ENCODE measurements at regions not wholly inside any gene's neighbourhood (a gene's known extent, or its start where the extent isn't known, plus 50 kb on each side); places are given as distances from the start of the nearest gene placed in this dataset.

DNA sequence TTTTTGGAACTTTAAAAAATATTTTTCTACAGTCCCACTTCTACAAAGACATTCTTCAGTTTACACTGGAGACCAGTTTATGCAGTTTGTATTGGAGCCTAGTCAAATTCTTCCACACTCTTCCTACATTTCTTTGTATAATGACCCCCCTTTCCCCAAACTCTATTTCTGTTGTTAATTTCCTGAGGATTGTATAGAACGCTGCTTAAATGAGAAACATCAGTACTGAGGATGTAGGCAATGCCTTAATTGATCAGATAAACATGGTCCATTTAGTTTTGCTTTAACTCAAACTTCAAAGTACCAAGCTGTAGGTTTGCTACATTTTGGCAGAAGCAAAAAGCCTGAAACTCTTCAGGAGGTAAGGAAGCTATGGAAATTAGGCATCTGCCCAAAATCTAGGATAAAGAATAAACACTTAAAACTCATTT lies 155.5 kb downstream of the SLC7A11 start:
- no peak overlapping the region for H3K27ac ChIP-seq
- H3K9me3 ChIP-seq: peaks cover 20% of the 10 kb centered on the region
- H3K36me3 ChIP-seq: peaks cover 54% of the 10 kb centered on the region
- H3K4me1 ChIP-seq: peaks cover 19% of the 10 kb centered on the region
- no peaks in the 10 kb centered on the region for H3K27me3 ChIP-seq
- H3K9ac ChIP-seq: no peak overlapping the region
- no peaks in the 10 kb centered on the region for H4K20me1 ChIP-seq
- TF ChIP-seq Cebpa-rat (IDR thresholded peaks at IDR 0.05): no peak
- no peak overlapping the region for H3K4me2 ChIP-seq
- no peak overlapping the region for H3K4me3 ChIP-seq

DNA sequence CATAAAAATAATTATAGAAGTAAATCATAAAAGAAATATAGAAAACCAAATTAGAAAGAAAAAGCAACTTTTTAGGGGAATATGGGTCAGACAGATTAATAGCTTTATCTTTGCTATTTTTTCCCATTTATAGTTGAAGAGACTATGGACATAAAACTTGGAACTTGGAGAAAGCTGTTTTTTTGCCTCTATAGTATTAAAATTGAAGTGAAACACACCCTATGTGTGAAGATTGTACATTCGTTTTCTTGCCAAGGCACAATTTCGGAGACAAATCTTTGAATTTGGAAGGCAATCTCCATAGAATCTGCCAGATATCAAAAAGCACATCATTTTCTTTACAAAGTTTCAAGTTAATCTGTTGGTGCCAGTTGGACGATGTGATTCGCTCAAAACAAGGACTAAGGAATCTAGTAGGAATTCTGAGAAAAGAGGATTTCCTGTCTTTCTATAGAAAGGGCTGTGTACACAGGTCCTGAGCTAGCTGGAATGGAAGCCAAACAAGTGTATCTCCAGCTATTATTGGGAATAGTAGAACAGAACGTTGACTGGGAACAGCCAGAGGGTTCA lies 156.3 kb downstream of the SLC7A11 start:
- no peak overlapping the region for H3K27ac ChIP-seq
- no peaks in the 10 kb centered on the region for H3K27me3 ChIP-seq
- H3K9me3 ChIP-seq: peaks cover 20% of the 10 kb centered on the region
- TF ChIP-seq Cebpa-rat (IDR thresholded peaks at IDR 0.05): no peak
- H4K20me1 ChIP-seq: no peaks in the 10 kb centered on the region
- H3K4me1 ChIP-seq: peaks cover 11% of the 10 kb centered on the region
- H3K9ac ChIP-seq: no peak overlapping the region
- H3K4me2 ChIP-seq: no peak overlapping the region
- no peak overlapping the region for H3K4me3 ChIP-seq
- H3K36me3 ChIP-seq: peaks cover 52% of the 10 kb centered on the region

DNA sequence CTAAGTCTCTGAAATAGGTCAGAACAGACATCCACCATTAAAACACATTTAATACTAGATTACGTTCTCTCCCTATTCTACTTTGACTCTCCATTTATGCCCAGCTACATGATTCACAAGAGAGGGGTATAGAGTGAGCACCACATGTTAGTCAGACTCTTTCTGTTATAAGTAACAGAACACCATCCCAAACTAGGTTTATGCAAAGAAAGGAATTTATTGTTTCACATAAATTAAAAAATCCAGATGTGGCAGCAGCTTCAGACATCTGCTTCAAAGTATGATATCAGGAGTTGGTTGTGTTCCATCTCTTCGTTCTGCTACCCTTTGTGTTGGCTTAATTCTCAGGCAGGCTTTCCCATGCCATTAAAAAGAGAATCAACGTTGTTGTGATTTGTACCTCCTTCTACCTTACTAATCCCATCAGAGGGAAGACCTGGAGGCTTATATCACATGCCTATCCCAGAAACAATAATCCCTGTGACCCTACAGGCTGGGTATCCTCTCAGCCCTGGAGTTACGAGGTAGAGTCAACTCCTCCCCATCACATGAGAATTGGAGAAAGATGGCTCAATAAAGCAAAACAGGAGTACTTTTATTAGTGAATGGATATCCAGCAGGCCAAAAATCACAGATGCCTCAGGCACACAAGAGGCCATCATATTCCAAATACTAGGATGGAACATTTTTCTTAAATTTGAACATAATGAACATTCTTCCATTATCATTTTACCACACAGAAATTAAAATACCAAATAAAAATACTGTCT lies 163.2 kb downstream of the SLC7A11 start:
- Histone ChIP-seq H3K4me1 (no peaks in the 10 kb centered on the region), H3K4me3 (no peak overlapping the region), H3K9me3 (no peaks in the 10 kb centered on the region)

DNA sequence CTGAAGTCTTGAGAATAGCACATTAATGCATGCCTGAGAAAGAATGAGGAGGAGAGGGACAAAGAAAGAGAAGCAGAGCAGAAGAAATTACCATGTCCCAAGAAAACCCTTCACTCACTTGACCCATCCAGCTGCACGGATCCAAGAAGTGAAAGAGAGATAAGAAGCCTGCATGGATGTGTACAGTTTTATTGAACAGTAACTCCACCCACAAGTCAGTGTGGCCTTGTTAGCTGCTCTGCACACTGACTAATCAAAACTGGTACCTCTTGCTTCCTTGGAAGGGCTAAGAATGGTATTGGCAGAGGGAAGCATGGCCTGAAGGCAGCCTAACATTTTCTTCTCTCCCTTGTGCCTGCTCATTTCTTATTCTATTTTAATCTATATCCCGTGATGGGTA lies 163.9 kb downstream of the SLC7A11 start:
- H3K4me3 ChIP-seq: no peak overlapping the region
- H3K9ac ChIP-seq: no peak overlapping the region
- no peak for TF ChIP-seq Cebpa-rat (IDR thresholded peaks at IDR 0.05)
- H3K4me2 ChIP-seq: no peak overlapping the region
- H4K20me1 ChIP-seq: no peaks in the 10 kb centered on the region
- no peaks in the 10 kb centered on the region for H3K27me3 ChIP-seq
- H3K27ac ChIP-seq: no peak overlapping the region
- H3K36me3 ChIP-seq: peaks cover 35% of the 10 kb centered on the region; the same call in 1 of the 2 replicates
- no peaks in the 10 kb centered on the region for H3K4me1 ChIP-seq
- no peaks in the 10 kb centered on the region for H3K9me3 ChIP-seq

More for the DNA sequence above, 163.2 kb downstream of the SLC7A11 start:
- Histone ChIP-seq H3K36me3 (peaks cover 40% of the 10 kb centered on the region; the same call in 1 of the 2 replicates), H3K4me2 (no peak overlapping the region), H3K27me3 (no peaks in the 10 kb centered on the region), H3K9ac (no peak overlapping the region), H4K20me1 (no peaks in the 10 kb centered on the region), H3K27ac (no peak overlapping the region)
- no peak for TF ChIP-seq Cebpa-rat (IDR thresholded peaks at IDR 0.05)

DNA sequence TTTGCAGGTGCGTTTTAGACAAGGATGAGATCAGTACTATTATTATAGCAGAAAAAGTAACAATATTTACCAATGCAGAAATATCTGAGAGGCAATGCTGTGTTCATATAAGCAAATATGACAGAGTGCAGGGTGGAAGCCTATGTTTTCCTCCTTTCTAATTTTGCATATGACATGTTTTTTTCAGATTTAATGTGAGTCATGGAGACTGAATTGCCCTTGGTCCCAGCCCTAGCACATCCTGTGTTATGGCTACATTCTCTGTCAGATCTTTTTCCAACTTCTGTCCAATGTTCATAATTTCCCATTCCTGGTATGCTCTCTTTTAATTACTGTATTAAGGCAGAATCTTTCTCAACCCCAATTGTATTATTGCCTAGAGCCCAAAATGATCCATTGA lies 165.6 kb downstream of the SLC7A11 start:
- no peak overlapping the region for H3K27ac ChIP-seq
- TF ChIP-seq Cebpa-rat (IDR thresholded peaks at IDR 0.05): no peak
- H3K4me1 ChIP-seq: no peaks in the 10 kb centered on the region
- H3K27me3 ChIP-seq: no peaks in the 10 kb centered on the region
- H3K4me3 ChIP-seq: no peak overlapping the region
- no peaks in the 10 kb centered on the region for H3K9me3 ChIP-seq
- no peaks in the 10 kb centered on the region for H4K20me1 ChIP-seq
- no peak overlapping the region for H3K4me2 ChIP-seq
- H3K36me3 ChIP-seq: peaks cover 31% of the 10 kb centered on the region; the same call in 1 of the 2 replicates
- H3K9ac ChIP-seq: no peak overlapping the region

DNA sequence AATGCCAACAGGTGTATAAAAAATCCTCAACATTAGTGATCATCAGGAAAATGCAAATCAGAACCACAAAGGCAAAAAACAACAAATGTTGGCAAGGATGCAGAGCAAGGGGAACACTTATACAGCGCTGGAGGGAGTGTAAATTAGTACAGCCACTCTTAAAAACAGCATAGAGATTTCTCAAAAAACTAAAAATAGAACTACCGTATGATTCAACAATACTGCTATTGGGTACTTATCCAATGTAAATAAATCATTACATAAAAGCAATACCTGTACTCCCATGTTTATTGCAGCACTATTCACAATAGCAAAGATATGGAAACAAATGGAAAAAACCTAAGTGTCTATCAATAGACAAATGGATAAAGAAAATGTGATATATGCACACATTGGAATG lies 171.3 kb downstream of the SLC7A11 start:
- H3K27me3 ChIP-seq: no peaks in the 10 kb centered on the region
- no peak overlapping the region for H3K9ac ChIP-seq
- no peaks in the 10 kb centered on the region; the same call in 1 of the 2 replicates for H3K36me3 ChIP-seq
- no peak overlapping the region for H3K4me2 ChIP-seq
- H3K4me3 ChIP-seq: no peak overlapping the region
- TF ChIP-seq Cebpa-rat (IDR thresholded peaks at IDR 0.05): no peak
- peaks cover 7% of the 10 kb centered on the region for H3K9me3 ChIP-seq
- no peaks in the 10 kb centered on the region for H3K4me1 ChIP-seq
- H3K27ac ChIP-seq: no peak overlapping the region
- H4K20me1 ChIP-seq: no peaks in the 10 kb centered on the region

DNA sequence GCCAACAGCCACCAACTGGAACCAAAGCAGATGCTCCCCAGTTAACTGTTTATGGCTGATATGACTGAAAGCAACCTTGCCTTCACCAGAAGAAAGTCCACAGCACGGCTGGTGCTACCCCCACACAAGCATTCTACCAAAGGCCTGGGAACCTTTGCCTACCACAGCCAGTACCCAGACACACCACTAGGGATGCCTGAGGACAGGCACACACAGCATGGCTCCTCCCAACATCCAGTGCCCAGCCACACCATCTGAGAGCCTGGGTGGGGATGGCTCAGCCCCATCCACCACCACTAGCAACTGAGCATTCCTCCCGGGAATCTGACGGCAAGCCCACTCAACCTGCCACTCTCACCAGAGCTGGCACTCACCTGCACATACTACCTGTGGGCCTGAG lies 178.6 kb downstream of the SLC7A11 start:
- Histone ChIP-seq H4K20me1 (no peaks in the 10 kb centered on the region), H3K9me3 (peaks cover 23% of the 10 kb centered on the region), H3K4me2 (no peak overlapping the region), H3K27me3 (no peaks in the 10 kb centered on the region), H3K27ac (no peak overlapping the region), H3K36me3 (peaks cover 33% of the 10 kb centered on the region), H3K4me3 (no peak overlapping the region), H3K9ac (no peak overlapping the region), H3K4me1 (no peaks in the 10 kb centered on the region)
- TF ChIP-seq Cebpa-rat (IDR thresholded peaks at IDR 0.05): no peak

DNA sequence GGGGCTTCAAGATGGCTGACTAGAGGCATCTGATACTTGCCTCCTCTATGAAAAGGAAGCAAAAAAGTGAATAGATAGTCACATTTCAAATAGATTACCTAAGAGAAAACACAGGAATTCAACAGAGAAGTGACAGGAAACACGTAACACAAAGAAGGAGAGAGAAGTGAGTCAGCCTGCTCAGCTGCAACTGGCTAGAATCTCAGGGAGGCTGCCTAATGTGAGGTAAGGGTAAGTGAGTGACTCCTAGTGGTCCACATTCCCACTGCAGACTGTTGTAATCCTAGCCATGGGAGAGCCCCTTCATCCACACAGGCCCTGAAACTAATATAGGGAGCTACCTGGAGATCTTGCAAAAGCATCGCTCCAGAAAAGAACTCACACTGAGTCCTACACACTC lies 179.2 kb downstream of the SLC7A11 start:
- Histone ChIP-seq H3K4me2 (no peak overlapping the region), H3K4me3 (no peak overlapping the region), H3K36me3 (peaks cover 33% of the 10 kb centered on the region), H3K27ac (no peak overlapping the region), H3K9me3 (peaks cover 23% of the 10 kb centered on the region), H3K4me1 (no peaks in the 10 kb centered on the region), H4K20me1 (no peaks in the 10 kb centered on the region), H3K27me3 (no peaks in the 10 kb centered on the region), H3K9ac (no peak overlapping the region)
- no peak for TF ChIP-seq Cebpa-rat (IDR thresholded peaks at IDR 0.05)

DNA sequence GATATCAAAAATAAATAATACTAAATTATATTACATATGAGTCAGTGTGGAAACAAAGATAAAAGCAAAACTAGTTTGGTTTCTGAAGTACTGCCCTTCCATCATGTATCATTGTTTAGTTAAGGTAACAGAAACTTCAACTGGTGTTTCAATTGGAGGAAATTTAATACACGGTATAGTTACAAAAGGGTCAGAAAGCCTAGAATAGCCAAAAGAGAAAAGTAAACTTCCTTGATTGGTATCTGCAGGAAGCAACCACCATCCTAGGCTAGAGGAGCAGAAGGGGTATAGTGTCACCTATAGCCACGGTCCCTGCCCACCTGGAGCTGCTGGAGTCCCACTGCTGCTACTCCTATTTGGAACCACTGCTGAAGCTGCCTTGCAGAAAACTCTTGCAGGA lies 185.6 kb downstream of the SLC7A11 start:
- Histone ChIP-seq H3K4me3 (no peak overlapping the region), H4K20me1 (no peaks in the 10 kb centered on the region), H3K9ac (no peak overlapping the region), H3K4me2 (no peak overlapping the region), H3K27me3 (no peaks in the 10 kb centered on the region), H3K9me3 (peaks cover 8% of the 10 kb centered on the region), H3K4me1 (no peaks in the 10 kb centered on the region), H3K36me3 (peaks cover 27% of the 10 kb centered on the region), H3K27ac (no peak overlapping the region)
- TF ChIP-seq Cebpa-rat (IDR thresholded peaks at IDR 0.05): no peak

DNA sequence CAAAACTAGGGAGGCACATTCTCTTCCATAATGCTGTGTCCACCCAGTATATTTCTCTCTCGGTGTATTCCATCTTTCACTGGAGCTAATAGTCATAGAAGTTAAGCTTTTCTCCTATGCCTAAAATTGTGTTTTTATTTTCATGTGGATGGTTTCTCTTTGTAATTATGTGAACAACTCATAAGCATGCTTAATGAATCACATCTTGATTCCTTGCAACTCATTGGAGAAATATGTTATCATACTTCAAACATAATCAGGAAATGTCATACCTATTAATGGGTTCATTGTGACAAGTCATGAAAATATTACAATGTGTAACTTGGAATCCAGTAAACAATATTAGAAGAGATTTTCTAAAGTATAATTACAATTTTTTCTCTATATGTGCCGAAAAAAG lies 186.3 kb downstream of the SLC7A11 start:
- H3K4me2 ChIP-seq: no peak overlapping the region
- no peaks in the 10 kb centered on the region for H3K27me3 ChIP-seq
- no peak overlapping the region for H3K9ac ChIP-seq
- no peaks in the 10 kb centered on the region for H3K4me1 ChIP-seq
- H3K36me3 ChIP-seq: peaks cover 21% of the 10 kb centered on the region; the same call in 1 of the 2 replicates
- H3K27ac ChIP-seq: no peak overlapping the region
- no peaks in the 10 kb centered on the region for H4K20me1 ChIP-seq
- H3K9me3 ChIP-seq: peaks cover 8% of the 10 kb centered on the region
- H3K4me3 ChIP-seq: no peak overlapping the region
- TF ChIP-seq Cebpa-rat (IDR thresholded peaks at IDR 0.05): no peak
